ENCODE measurements at regions not wholly inside any gene's neighbourhood (a gene's known extent, or its start where the extent isn't known, plus 50 kb on each side); places are given as distances from the start of the nearest gene placed in this dataset.
A peak's percentile ranks its signal among the peaks of the same experiment; 100 is the strongest.

GRCh38 chr20:61178551-61179071, 73.5 kb upstream of the CDH4 start:
- no peaks in the 10 kb centered on the region for H3K79me2 ChIP-seq (ENCODE audit: control insufficient read depth in 1 of 2, insufficient read depth in 2 of 2, low read length in 2 of 2)
- H3K36me3 ChIP-seq (ENCODE audit: control insufficient read depth in 2 of 4, insufficient read depth in 4 of 4, low read length in 3 of 4) = no peaks in the 10 kb centered on the region
- no peak overlapping the region for H2BK5ac ChIP-seq (ENCODE audit: low read depth, low read length)
- H2AFZ ChIP-seq (ENCODE audit: low read length) = no peak overlapping the region
- DNase-seq (ENCODE audit: low read depth in 1 of 2, low spot score in 2 of 2) = no peak
- no peak overlapping the region for H3K9ac ChIP-seq (replicated peaks in 1 of 4; ENCODE audit: extremely low read depth in 1 of 4, low read depth in 3 of 4, low read length in 3 of 4)
- no peak overlapping the region for H4K8ac ChIP-seq (ENCODE audit: extremely low read depth, insufficient read depth, low read length)
- no peak overlapping the region for H2AK5ac ChIP-seq (ENCODE audit: low read depth, low read length)
- ChIA-PET CTCF (ENCODE audit: partially characterized antibody) (interaction anchor here (2.2 kb wide), 1 partner anchor 50 kb away, joined by 13 read pairs; no protein-coding TSS in a partner anchor), POLR2A (ENCODE audit: partially characterized antibody) (no interaction called here)
- no peak overlapping the region for H3K14ac ChIP-seq (ENCODE audit: insufficient read length)
- H4K5ac ChIP-seq (ENCODE audit: insufficient read length, low read depth, low read length) = no peak overlapping the region
- H3K23ac ChIP-seq (ENCODE audit: insufficient read length) = no peak overlapping the region
- 0 out of 2 replicates have a peak overlapping the region, but pooled peaks have one; percentile 6 for H2BK12ac ChIP-seq (ENCODE audit: low read depth, low read length)
- H2BK15ac ChIP-seq (ENCODE audit: low read length) = no peak overlapping the region
- no peaks in the 10 kb centered on the region for H3K9me3 ChIP-seq (ENCODE audit: insufficient read depth in 2 of 2, low read depth in 1 of 2, low read length in 1 of 2)
- 0 out of 2 replicates have a peak overlapping the region, but pooled peaks have one; percentile 17 for H2BK20ac ChIP-seq (ENCODE audit: low read length)
- H3K79me1 ChIP-seq (ENCODE audit: low read depth, low read length) = no peaks in the 10 kb centered on the region
- no peak overlapping the region for H2BK120ac ChIP-seq (replicated peaks; ENCODE audit: low read depth, low read length)
- H3K23me2 ChIP-seq (ENCODE audit: low read depth, low read length) = peaks cover under 1% of the 10 kb centered on the region; the same call in 1 of the 2 replicates
- H3K18ac ChIP-seq (ENCODE audit: extremely low read depth, low read length) = no peak overlapping the region
- peaks cover 2 to 26% (median 13%) of the 10 kb centered on the region in 4 experiments for H3K27me3 ChIP-seq (replicated peaks in 1 of 4; ENCODE audit: control insufficient read depth in 3 of 4, extremely low read depth in 1 of 4, insufficient read depth in 3 of 4, low read length in 3 of 4)
- no peak overlapping the region for H3K4me2 ChIP-seq (ENCODE audit: insufficient read depth in 1 of 2, low read depth in 2 of 2, low read length in 2 of 2)
- no peak for FAIRE-seq
- peaks cover 0 to 5% (median 0%) of the 10 kb centered on the region in 4 experiments; a peak in 1 of 7 replicates for H3K4me1 ChIP-seq (replicated peaks in 1 of 4; ENCODE audit: control insufficient read depth in 3 of 4, insufficient read depth in 4 of 4, low read length in 3 of 4)
- TF ChIP-seq TCF12 (IDR thresholded peaks at IDR 0.05; ENCODE audit: low read depth, low read length) (no peak), RXRA (IDR thresholded peaks at IDR 0.05; ENCODE audit: insufficient read depth, low read depth, low read length) (no peak), TAF7 (optimal IDR thresholded peaks at IDR 0.05; ENCODE audit: borderline replicate concordance, low read depth, low read length) (no peak), CEBPB (IDR thresholded peaks at IDR 0.05; ENCODE audit: low read depth, low read length) (no peak), NANOG (IDR thresholded peaks at IDR 0.05; ENCODE audit: insufficient read depth, low read depth, low read length, poor library complexity, severe bottlenecking) (no peak), RAD21 (IDR thresholded peaks at IDR 0.05 in 1 of 2, conservative IDR thresholded peaks at IDR 0.05 in 1 of 2; ENCODE audit: low read depth in 2 of 2, low read length in 2 of 2) (no peak), JUND (IDR thresholded peaks at IDR 0.05; ENCODE audit: low read length) (no peak)
- no peak overlapping the region for H3K4ac ChIP-seq (replicated peaks; ENCODE audit: insufficient read length, low read depth, low read length)
- H3K4me3 ChIP-seq (ENCODE audit: extremely low read depth in 1 of 4, insufficient read depth in 2 of 4, low read depth in 3 of 4, low read length in 4 of 4) = no peak overlapping the region
- H4K91ac ChIP-seq (replicated peaks; ENCODE audit: insufficient read length, low read length) = no peak overlapping the region
- no peaks in the 10 kb centered on the region for H4K20me1 ChIP-seq (replicated peaks in 1 of 2; ENCODE audit: control insufficient read depth in 1 of 2, insufficient read depth in 2 of 2, low read length in 2 of 2)
- WGBS, 2 experiments (ENCODE audit: extremely low coverage in 1 of 2, insufficient coverage in 1 of 2, insufficient read length in 1 of 2, insufficient replicate concordance in 2 of 2, low coverage in 1 of 2, low lambda C conversion rate in 2 of 2, missing lambda C conversion rate in 1 of 2) = 80% methylated on average over 6 of the region's 6 CpGs; no CpG with 5 or more reads in 1 of the 2 experiments
- H3K27ac ChIP-seq (ENCODE audit: low read depth, low read length) = no peak overlapping the region
- no peak overlapping the region for H3K56ac ChIP-seq (replicated peaks; ENCODE audit: insufficient read length, low read depth, low read length)

Data from H1 (cell line).